Gastroesophageal sphincter (tissue), 4 donors: ENCODE measurements at regions not wholly inside any gene's neighbourhood (a gene's known extent, or its start where the extent isn't known, plus 50 kb on each side); places are given as distances from the start of the nearest gene placed in this dataset.

Experiments used
- ATAC-seq: fragments of 150-250 bp; one replicate; pipeline ENCODE4 v1.9.1; 2016; ENCODE audit warnings: mild to moderate bottlenecking, moderate library complexity
- H3K27ac ChIP-seq, 4 donors: fragments of 200-600 bp; sonication (generic) in 3 of 4; 1 replicate in 3 of 4; 2 replicates in 1 of 4; pipeline ENCODE4 v1.5.1; 2016 to 2019
- H3K27me3 ChIP-seq: fragments of 200-600 bp; sonication (generic); one replicate; pipeline ENCODE4 v1.5.1; 2019
- H3K36me3 ChIP-seq, 2 donors: fragments of 200-600 bp; sonication (generic); one replicate each; pipeline ENCODE4 v1.5.1; 2019; ENCODE audit warnings: control low read depth in 1 of 2
- H3K4me1 ChIP-seq, 3 donors: fragments of 200-600 bp; sonication (generic); 1 replicate in 2 of 3; 2 replicates in 1 of 3; pipeline ENCODE4 v1.5.1; 2016 to 2019; ENCODE audit warnings: control low read depth in 2 of 3
- H3K4me3 ChIP-seq, 2 donors: fragments of 200-600 bp; sonication (generic); one replicate each; pipeline ENCODE4 v1.5.1; 2019; ENCODE audit warnings: mild to moderate bottlenecking in 1 of 2, moderate library complexity in 1 of 2
- H3K9me3 ChIP-seq, 3 donors: fragments of 200-600 bp; sonication (generic); one replicate each; pipeline ENCODE4 v1.5.1; 2017 to 2019; ENCODE audit warnings: control low read depth in 2 of 3
- EP300 ChIP-seq: sonication (generic); formaldehyde crosslinking; IDR thresholded peaks from one replicate; pipeline ENCODE4 v1.6.1; 2017; ENCODE audit warnings: antibody characterized with exemption, mild to moderate bottlenecking
- POLR2A ChIP-seq, 2 donors: fragments of 450-650 bp; IDR thresholded peaks; one replicate each; pipeline ENCODE4 v1.6.1; 2017; ENCODE audit warnings: antibody characterized with exemption in 2 of 2, mild to moderate bottlenecking in 2 of 2, moderate library complexity in 1 of 2
- POLR2AphosphoS5 ChIP-seq: sonication (generic); formaldehyde crosslinking; IDR thresholded peaks from one replicate; pipeline ENCODE4 v1.6.1; 2017; ENCODE audit warnings: antibody characterized with exemption
- WGBS, 2 donors: methylation state at CpG; one replicate each; pipeline ENCODE4 v1.1.5; 2018; ENCODE audit warnings: low coverage in 1 of 2; 5-methylcytosine and 5-hydroxymethylcytosine counted together
- TF ChIP-seq, protein P1 (sequence below), 4 experiments: fragments of 200-600 bp in 2 of 4; fragments of 450-650 bp in 2 of 4; sonication (generic) in 1 of 4; IDR thresholded peaks; one replicate each; pipeline ENCODE4 v1.5.1; 2017 to 2019; ENCODE audit warnings: antibody characterized with exemption in 4 of 4, mild to moderate bottlenecking in 2 of 4, moderate library complexity in 2 of 4

DNA sequence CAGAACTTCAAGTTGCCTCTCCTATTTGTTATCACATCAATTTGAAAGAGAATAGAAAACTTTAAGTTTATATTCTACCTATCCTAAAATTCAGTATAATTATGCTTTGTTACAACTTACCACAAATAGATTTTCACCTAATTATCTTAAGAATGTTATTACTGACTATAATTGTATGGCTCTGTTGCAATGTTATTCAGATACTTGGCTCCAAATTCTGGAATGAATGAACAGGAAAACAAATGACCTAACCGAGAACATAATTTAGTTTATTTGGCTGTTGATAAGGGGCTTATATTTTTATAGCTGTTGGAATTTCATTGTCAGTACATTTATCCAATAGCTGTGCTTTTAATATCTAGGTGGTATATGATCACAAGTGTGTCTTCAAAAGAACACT is 173.2 kb upstream of the GULP1 start:
- no peaks in the 10 kb centered on the region for H3K27me3 ChIP-seq
- 16 to 25% methylated on average over 1 of the region's 1 CpG for WGBS, 2 donors
- H3K36me3 ChIP-seq, result no peaks in the 10 kb centered on the region
- H3K9me3 ChIP-seq, result no peaks in the 10 kb centered on the region
- TF ChIP-seq EP300 (no peak), POLR2A (IDR thresholded peaks at IDR 0.05) (no peak)
- TF ChIP-seq, protein P1, sequence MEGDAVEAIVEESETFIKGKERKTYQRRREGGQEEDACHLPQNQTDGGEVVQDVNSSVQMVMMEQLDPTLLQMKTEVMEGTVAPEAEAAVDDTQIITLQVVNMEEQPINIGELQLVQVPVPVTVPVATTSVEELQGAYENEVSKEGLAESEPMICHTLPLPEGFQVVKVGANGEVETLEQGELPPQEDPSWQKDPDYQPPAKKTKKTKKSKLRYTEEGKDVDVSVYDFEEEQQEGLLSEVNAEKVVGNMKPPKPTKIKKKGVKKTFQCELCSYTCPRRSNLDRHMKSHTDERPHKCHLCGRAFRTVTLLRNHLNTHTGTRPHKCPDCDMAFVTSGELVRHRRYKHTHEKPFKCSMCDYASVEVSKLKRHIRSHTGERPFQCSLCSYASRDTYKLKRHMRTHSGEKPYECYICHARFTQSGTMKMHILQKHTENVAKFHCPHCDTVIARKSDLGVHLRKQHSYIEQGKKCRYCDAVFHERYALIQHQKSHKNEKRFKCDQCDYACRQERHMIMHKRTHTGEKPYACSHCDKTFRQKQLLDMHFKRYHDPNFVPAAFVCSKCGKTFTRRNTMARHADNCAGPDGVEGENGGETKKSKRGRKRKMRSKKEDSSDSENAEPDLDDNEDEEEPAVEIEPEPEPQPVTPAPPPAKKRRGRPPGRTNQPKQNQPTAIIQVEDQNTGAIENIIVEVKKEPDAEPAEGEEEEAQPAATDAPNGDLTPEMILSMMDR (IDR thresholded peaks at IDR 0.05), result no peak
- no peak overlapping the region for H3K4me3 ChIP-seq
- H3K27ac ChIP-seq, result no peak overlapping the region
- ATAC-seq, result no peak
- H3K4me1 ChIP-seq, result no peaks in the 10 kb centered on the region

DNA sequence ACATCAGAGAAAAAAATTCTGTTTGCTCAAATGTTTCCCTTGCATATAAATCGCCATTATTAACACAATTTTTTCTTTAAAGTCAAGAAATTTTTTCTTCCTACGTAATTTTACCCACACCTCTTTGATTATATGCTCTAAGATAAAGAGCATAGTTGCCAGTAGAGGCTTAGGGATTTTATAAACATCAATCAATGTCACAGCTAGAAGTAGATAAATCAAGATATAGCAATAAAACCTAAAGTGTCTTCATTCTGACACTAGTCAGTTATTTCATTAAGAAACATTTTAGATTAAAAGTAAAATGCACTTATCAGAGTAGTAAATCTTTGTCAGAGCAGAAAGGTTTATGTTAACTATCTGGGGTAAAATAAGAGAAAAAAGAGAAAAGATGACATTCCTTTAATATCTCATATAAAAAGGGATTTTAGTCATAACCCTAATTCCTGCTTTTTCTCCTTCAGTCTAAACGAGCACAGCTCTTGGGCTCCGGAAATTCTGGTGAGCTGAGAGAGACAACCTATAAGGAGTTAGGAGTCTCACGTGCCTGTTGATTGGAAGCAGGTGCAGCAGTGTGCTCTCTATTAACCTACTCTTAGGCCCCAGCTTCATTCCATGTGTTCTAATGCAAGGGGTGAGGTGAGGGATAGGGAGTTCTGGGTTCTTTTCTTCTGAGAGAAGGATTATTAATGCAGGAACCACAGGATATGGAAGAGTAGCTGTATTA is 172.4 kb upstream of the GULP1 start:
- 77 to 90% methylated on average over 5 of the region's 5 CpGs for WGBS, 2 donors
- no peak overlapping the region for H3K4me3 ChIP-seq

GRCh38 chr2:188122985-188123384 is 168.7 kb upstream of the GULP1 start:
- no peak overlapping the region for H3K27ac ChIP-seq
- no peak for ATAC-seq
- H3K9me3 ChIP-seq, result no peaks in the 10 kb centered on the region
- no peaks in the 10 kb centered on the region for H3K27me3 ChIP-seq
- H3K36me3 ChIP-seq, result no peaks in the 10 kb centered on the region
- TF ChIP-seq POLR2AphosphoS5, result no peak
- TF ChIP-seq, protein P1 (IDR thresholded peaks at IDR 0.05), result no peak
- TF ChIP-seq POLR2A (IDR thresholded peaks at IDR 0.05), result no peak
- H3K4me3 ChIP-seq, result no peak overlapping the region
- H3K4me1 ChIP-seq, result no peaks in the 10 kb centered on the region

More for the DNA sequence above, 172.4 kb upstream of the GULP1 start:
- TF ChIP-seq POLR2AphosphoS5, result no peak
- TF ChIP-seq POLR2A (IDR thresholded peaks at IDR 0.05), result no peak
- no peak for TF ChIP-seq EP300
- TF ChIP-seq, protein P1 (IDR thresholded peaks at IDR 0.05), result no peak
- H3K36me3 ChIP-seq, result no peaks in the 10 kb centered on the region
- no peaks in the 10 kb centered on the region for H3K27me3 ChIP-seq
- no peak overlapping the region for H3K27ac ChIP-seq
- no peaks in the 10 kb centered on the region for H3K9me3 ChIP-seq
- no peak for ATAC-seq
- H3K4me1 ChIP-seq, result no peaks in the 10 kb centered on the region

DNA sequence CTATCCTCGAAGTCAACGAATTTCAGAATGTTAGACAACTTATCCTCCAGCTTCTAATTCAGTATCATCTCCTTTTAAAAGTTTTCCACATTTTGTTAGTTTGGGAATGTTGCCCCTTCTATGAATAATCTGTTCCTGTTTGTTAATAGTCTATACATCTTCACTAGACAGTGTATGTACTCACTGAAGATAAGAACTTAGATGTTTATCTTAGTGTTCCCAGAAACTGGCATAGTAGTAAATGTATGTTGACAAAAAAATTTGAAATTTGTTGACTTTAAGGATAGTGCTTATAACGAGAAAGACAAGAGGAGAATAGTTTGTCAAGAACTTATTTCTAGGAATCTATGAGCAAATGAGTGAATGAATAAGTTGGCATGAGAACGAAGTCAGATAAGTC is 162.0 kb upstream of the GULP1 start:
- no peaks in the 10 kb centered on the region for H3K36me3 ChIP-seq
- H3K27ac ChIP-seq, result no peak overlapping the region
- no peak overlapping the region for H3K4me3 ChIP-seq
- H3K9me3 ChIP-seq, result no peaks in the 10 kb centered on the region
- H3K27me3 ChIP-seq, result no peaks in the 10 kb centered on the region
- ATAC-seq, result no peak
- no peaks in the 10 kb centered on the region for H3K4me1 ChIP-seq
- WGBS, 2 donors, result 74 to 76% methylated on average over 4 of the region's 4 CpGs
- TF ChIP-seq, protein P1 (IDR thresholded peaks at IDR 0.05), result no peak
- TF ChIP-seq POLR2AphosphoS5 (no peak), EP300 (no peak), POLR2A (IDR thresholded peaks at IDR 0.05) (no peak)

DNA sequence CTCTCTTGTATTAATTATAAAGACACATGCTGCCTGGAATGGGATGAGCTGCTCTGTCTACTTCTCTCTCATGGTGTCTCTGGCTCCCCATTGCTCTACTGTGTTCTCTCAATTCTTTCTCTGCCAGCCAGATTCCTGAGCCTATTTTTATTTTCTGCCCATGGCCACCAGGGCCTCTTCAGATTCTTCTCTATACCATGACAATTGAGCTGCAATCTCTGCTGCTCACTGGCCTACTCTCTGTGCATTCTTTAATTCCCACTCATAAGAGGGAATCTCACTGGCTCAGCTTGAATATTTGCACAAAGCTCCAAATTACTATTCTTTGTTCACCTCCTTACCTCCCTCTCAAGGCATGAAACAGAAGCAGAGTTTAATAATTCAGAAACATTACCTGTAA is 161.4 kb upstream of the GULP1 start:
- no peak overlapping the region for H3K4me3 ChIP-seq
- TF ChIP-seq POLR2A (IDR thresholded peaks at IDR 0.05), result no peak
- no peaks in the 10 kb centered on the region for H3K4me1 ChIP-seq
- no peaks in the 10 kb centered on the region for H3K36me3 ChIP-seq
- H3K9me3 ChIP-seq, result no peaks in the 10 kb centered on the region
- ATAC-seq, result no peak
- H3K27me3 ChIP-seq, result no peaks in the 10 kb centered on the region
- H3K27ac ChIP-seq, result no peak overlapping the region
